ENCODE measurements at regions not wholly inside any gene's neighbourhood (a gene's known extent, or its start where the extent isn't known, plus 50 kb on each side); places are given as distances from the start of the nearest gene placed in this dataset.

DNA sequence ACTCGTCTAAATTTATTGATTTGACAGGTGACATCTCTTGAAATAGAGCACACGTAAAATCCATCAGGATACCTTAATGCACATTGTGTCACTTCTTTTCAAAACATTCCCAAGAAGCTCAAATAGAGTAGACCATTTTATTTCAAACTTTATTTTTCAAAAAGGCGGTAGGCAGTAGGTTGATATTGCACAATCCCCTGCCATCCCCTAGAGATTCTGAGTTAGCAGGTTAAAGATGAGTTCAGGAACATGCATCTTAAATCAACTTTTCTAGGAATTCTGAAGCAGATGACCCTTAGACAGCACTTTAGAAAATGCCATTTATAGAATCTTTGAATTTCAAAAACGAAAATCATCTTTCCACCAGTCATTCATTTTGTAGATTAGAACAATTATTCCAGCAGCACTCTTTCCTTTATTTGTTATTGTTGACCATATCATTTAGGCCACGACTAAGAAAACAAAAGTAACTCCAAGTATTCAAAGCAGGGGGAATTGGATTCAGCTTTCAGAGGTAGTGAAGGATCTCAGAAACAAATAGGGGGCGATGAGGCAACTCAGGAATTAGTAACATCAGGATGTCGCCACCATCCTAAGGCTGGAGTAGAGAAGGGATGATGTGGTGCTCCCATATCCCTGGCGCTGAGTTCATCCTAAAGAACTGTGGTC lies 198.2 kb upstream of the MCTP2 start (continued):
- TF ChIP-seq CHD7 (IDR thresholded peaks at IDR 0.05; ENCODE audit: insufficient replicate concordance, low read length) (no peak), RXRA (IDR thresholded peaks at IDR 0.05; ENCODE audit: insufficient read depth, low read depth, low read length) (no peak)

All from H1 (cell line).